Astrocyte (in vitro differentiated cells and primary cell): ENCODE measurements at regions not wholly inside any gene's neighbourhood (a gene's known extent, or its start where the extent isn't known, plus 50 kb on each side); places are given as distances from the start of the nearest gene placed in this dataset.

Experiments
- DNase-seq: peaks from one replicate; pipeline ENCODE4 v3.0.0-alpha.2; 2010; ENCODE audit warnings: low read depth
- FAIRE-seq: peaks from 2 replicates; lab custom pipeline; 2011; peaks lifted over from hg19 to GRCh38; lab: Jason Lieb, UNC
- H2AFZ ChIP-seq: 2 replicates; pipeline ENCODE4 v1.6.0; 2012; ENCODE audit warnings: low read depth, low read length, inconsistent platforms
- H3K27ac ChIP-seq: 2 replicates; pipeline ENCODE4 v1.5.1; 2011; ENCODE audit warnings: low read depth, low read length, inconsistent platforms
- H3K27me3 ChIP-seq: 2 replicates; pipeline ENCODE4 v1.6.0; 2011; ENCODE audit warnings: low read length, inconsistent platforms; ENCODE audit not compliant: insufficient read depth
- H3K36me3 ChIP-seq: 2 replicates; pipeline ENCODE4 v1.5.1; 2011; ENCODE audit warnings: low read length, inconsistent platforms; ENCODE audit not compliant: insufficient read depth
- H3K4me1 ChIP-seq: 2 replicates; pipeline ENCODE4 v1.5.1; 2011; ENCODE audit warnings: low read length, inconsistent platforms; ENCODE audit not compliant: insufficient read depth
- H3K4me2 ChIP-seq: 2 replicates; pipeline ENCODE4 v1.6.0; 2012; ENCODE audit warnings: low read length, inconsistent platforms
- H3K4me3 ChIP-seq: 2 replicates; pipeline ENCODE4 v1.5.1; 2011; ENCODE audit warnings: low read depth, mild to moderate bottlenecking, low read length, inconsistent platforms; ENCODE audit not compliant: insufficient read depth
- H3K79me2 ChIP-seq: 2 replicates; pipeline ENCODE4 v1.6.0; 2012; ENCODE audit warnings: mild to moderate bottlenecking, low read length, inconsistent platforms; ENCODE audit not compliant: insufficient read depth
- H3K9ac ChIP-seq: 2 replicates; pipeline ENCODE4 v1.6.0; 2012; ENCODE audit warnings: mild to moderate bottlenecking, low read length, inconsistent platforms
- H3K9me3 ChIP-seq: 2 replicates; pipeline ENCODE4 v1.5.1; 2012; ENCODE audit warnings: low read depth, mild to moderate bottlenecking, low read length, inconsistent platforms; ENCODE audit not compliant: insufficient read depth
- H4K20me1 ChIP-seq: 2 replicates; pipeline ENCODE4 v1.6.0; 2012; ENCODE audit warnings: low read length, inconsistent platforms; ENCODE audit not compliant: insufficient read depth
- H3K27ac Mint-ChIP-seq: one replicate; pipeline ENCODE4 v1.8.0; 2021; ENCODE audit warnings: mild to moderate bottlenecking, mixed read lengths; ENCODE audit not compliant: unreplicated experiment
- H3K27me3 Mint-ChIP-seq: one replicate; pipeline ENCODE4 v1.8.0; 2021; ENCODE audit warnings: low read depth, mixed read lengths; ENCODE audit not compliant: unreplicated experiment
- H3K36me3 Mint-ChIP-seq: one replicate; pipeline ENCODE4 v1.8.0; 2021; ENCODE audit warnings: low read depth, mixed read lengths; ENCODE audit not compliant: unreplicated experiment
- H3K4me1 Mint-ChIP-seq: one replicate; pipeline ENCODE4 v1.8.0; 2021; ENCODE audit warnings: low read depth, mixed read lengths; ENCODE audit not compliant: unreplicated experiment
- H3K4me3 Mint-ChIP-seq: one replicate; pipeline ENCODE4 v1.8.0; 2021; ENCODE audit warnings: mild to moderate bottlenecking, moderate library complexity, mixed read lengths; ENCODE audit not compliant: unreplicated experiment
- H3K9me3 Mint-ChIP-seq: one replicate; pipeline ENCODE4 v1.8.0; 2021; ENCODE audit warnings: mild to moderate bottlenecking, mixed read lengths; ENCODE audit not compliant: unreplicated experiment
- CTCF ChIP-seq: IDR thresholded peaks from 2 replicates; pipeline ENCODE4 v1.5.1; 2011; ENCODE audit warnings: low read depth, mild to moderate bottlenecking, inconsistent platforms, low read length, moderate library complexity; ENCODE audit not compliant: insufficient read depth
- EZH2 ChIP-seq: IDR thresholded peaks from 2 replicates; pipeline ENCODE4 v1.6.1; 2012; ENCODE audit warnings: mild to moderate bottlenecking, low read length, inconsistent platforms; ENCODE audit not compliant: insufficient read depth

GRCh38 chr2:14126846-14127245 is 505.7 kb upstream of the LRATD1 start:
- Histone ChIP-seq H3K27me3 (no peaks in the 10 kb centered on the region), H2AFZ (no peak overlapping the region), H3K27ac (no peak overlapping the region), H3K79me2 (no peaks in the 10 kb centered on the region), H3K9me3 (no peaks in the 10 kb centered on the region), H3K4me3 (no peak overlapping the region), H3K9ac (no peak overlapping the region), H4K20me1 (no peaks in the 10 kb centered on the region), H3K4me2 (no peak overlapping the region), H3K4me1 (no peaks in the 10 kb centered on the region), H3K36me3 (no peaks in the 10 kb centered on the region)
- peaks cover 13% of the 10 kb centered on the region for H3K4me1 Mint-ChIP-seq
- no peak overlapping the region for H3K4me3 Mint-ChIP-seq
- TF ChIP-seq CTCF (no peak), EZH2 (no peak)
- no peaks in the 10 kb centered on the region for H3K9me3 Mint-ChIP-seq
- no peak overlapping the region for H3K27ac Mint-ChIP-seq
- no peaks in the 10 kb centered on the region for H3K36me3 Mint-ChIP-seq
- H3K27me3 Mint-ChIP-seq = no peaks in the 10 kb centered on the region
- no peak for FAIRE-seq
- DNase-seq = no peak

- Histone ChIP-seq H3K79me2 (no peaks in the 10 kb centered on the region), H3K9ac (no peak overlapping the region), H3K4me1 (no peaks in the 10 kb centered on the region), H3K4me2 (no peak overlapping the region), H4K20me1 (no peaks in the 10 kb centered on the region), H3K27ac (no peak overlapping the region), H2AFZ (no peak overlapping the region), H3K9me3 (no peaks in the 10 kb centered on the region), H3K36me3 (no peaks in the 10 kb centered on the region), H3K27me3 (no peaks in the 10 kb centered on the region), H3K4me3 (no peak overlapping the region)
- no peak overlapping the region for H3K4me3 Mint-ChIP-seq
- H3K36me3 Mint-ChIP-seq = no peaks in the 10 kb centered on the region
- peaks cover under 1% of the 10 kb centered on the region for H3K9me3 Mint-ChIP-seq
- FAIRE-seq = no peak
- no peak for DNase-seq
- no peak for TF ChIP-seq EZH2
- no peaks in the 10 kb centered on the region for H3K27me3 Mint-ChIP-seq
- H3K27ac Mint-ChIP-seq = no peak overlapping the region
- H3K4me1 Mint-ChIP-seq = peaks cover 13% of the 10 kb centered on the region
Observed at GRCh38 chr2:14127765-14128164, 504.8 kb upstream of the LRATD1 start.

GRCh38 chr2:14132386-14132785 is 500.1 kb upstream of the LRATD1 start:
- Mint-ChIP-seq H3K27me3 (peaks cover 2% of the 10 kb centered on the region), H3K4me3 (no peak overlapping the region), H3K9me3 (peaks cover 5% of the 10 kb centered on the region), H3K4me1 (peaks cover 21% of the 10 kb centered on the region), H3K27ac (no peak overlapping the region), H3K36me3 (no peaks in the 10 kb centered on the region)
- Histone ChIP-seq H3K79me2 (no peaks in the 10 kb centered on the region), H3K27ac (no peak overlapping the region), H3K4me1 (no peaks in the 10 kb centered on the region), H3K4me2 (no peak overlapping the region), H3K36me3 (no peaks in the 10 kb centered on the region), H3K4me3 (no peak overlapping the region), H2AFZ (no peak overlapping the region), H3K9ac (no peak overlapping the region), H4K20me1 (no peaks in the 10 kb centered on the region), H3K9me3 (no peaks in the 10 kb centered on the region), H3K27me3 (no peaks in the 10 kb centered on the region)
- TF ChIP-seq EZH2 (no peak), CTCF (no peak)
- FAIRE-seq (no peak), DNase-seq (no peak)
